ENCODE measurements at regions not wholly inside any gene's neighbourhood (a gene's known extent, or its start where the extent isn't known, plus 50 kb on each side); places are given as distances from the start of the nearest gene placed in this dataset.

- TF ChIP-seq EZH2phosphoT487 (IDR thresholded peaks at IDR 0.05; ENCODE audit: low read depth, severe bottlenecking, unreplicated experiment) (no peak), CTCF (IDR thresholded peaks at IDR 0.05; ENCODE audit: poor library complexity) (no peak), EZH2 (IDR thresholded peaks at IDR 0.05; ENCODE audit: borderline replicate concordance) (no peak)
Observed at GRCh38 chr11:19651653-19652052, 61.0 kb upstream of the NAV2 start.
